Neural cell (in vitro differentiated cells): ENCODE measurements at regions not wholly inside any gene's neighbourhood (a gene's known extent, or its start where the extent isn't known, plus 50 kb on each side); places are given as distances from the start of the nearest gene placed in this dataset.

Experiments
- H2AFZ ChIP-seq: fragments of 200-600, 300-800 bp; sonication (generic), shearing (Covaris generic); 2 replicates; pipeline ENCODE4 v1.6.0; 2014; ENCODE audit warnings: low read depth, mild to moderate bottlenecking, antibody characterized with exemption, low read length, moderate library complexity
- H3F3A ChIP-seq: fragments of 200-600 bp; shearing (Covaris generic); 2 replicates; pipeline ENCODE4 v1.6.1; 2016; ENCODE audit warnings: mild to moderate bottlenecking, moderate library complexity, mixed read lengths, antibody characterized with exemption, low read length; ENCODE audit not compliant: insufficient read depth, poor library complexity, severe bottlenecking
- H3K27ac ChIP-seq: fragments of 200-600, 300-800 bp; sonication (generic), shearing (Covaris generic); 2 replicates; pipeline ENCODE4 v1.5.1; 2014; ENCODE audit warnings: mild to moderate bottlenecking, low read length, moderate library complexity
- H3K27me3 ChIP-seq: fragments of 300-800, 200-600 bp; sonication (generic), shearing (Covaris generic); 2 replicates; pipeline ENCODE4 v1.6.0; 2014; ENCODE audit warnings: mild to moderate bottlenecking, low read depth, low read length, moderate library complexity; ENCODE audit not compliant: insufficient read depth
- H3K36me3 ChIP-seq: fragments of 300-800, 200-600 bp; sonication (generic), shearing (Covaris generic); 2 replicates; pipeline ENCODE4 v1.5.1; 2014; ENCODE audit warnings: mild to moderate bottlenecking, antibody characterized with exemption, low read length, moderate library complexity; ENCODE audit not compliant: insufficient read depth
- H3K4me2 ChIP-seq: fragments of 300-800, 200-600 bp; sonication (generic), shearing (Covaris generic); 2 replicates; pipeline ENCODE4 v1.6.0; 2014; ENCODE audit warnings: mild to moderate bottlenecking, low read length
- H3K4me3 ChIP-seq: fragments of 300-800, 200-600 bp; sonication (generic), shearing (Covaris generic); 2 replicates; pipeline ENCODE4 v1.5.1; 2014; ENCODE audit warnings: mild to moderate bottlenecking, low read length, moderate library complexity
- H3K79me2 ChIP-seq: fragments of 200-600 bp; shearing (Covaris generic); replicated peaks from 2 replicates; pipeline ENCODE4 v1.6.0; 2014; ENCODE audit warnings: mild to moderate bottlenecking, low read length, moderate library complexity; ENCODE audit not compliant: insufficient read depth
- H3K9ac ChIP-seq: fragments of 300-800, 200-600 bp; sonication (generic), shearing (Covaris generic); 2 replicates; pipeline ENCODE4 v1.6.1; 2016; ENCODE audit warnings: mild to moderate bottlenecking, low read length, mixed read lengths
- H3K9me2 ChIP-seq: fragments of 200-600 bp; shearing (Covaris generic); 2 replicates; pipeline ENCODE4 v1.6.1; 2016; ENCODE audit warnings: mild to moderate bottlenecking, low read length, mixed read lengths; ENCODE audit not compliant: insufficient read depth
- H3K9me3 ChIP-seq: fragments of 200-600, 300-800 bp; sonication (generic), shearing (Covaris generic); 2 replicates; pipeline ENCODE4 v1.6.1; 2016; ENCODE audit warnings: mild to moderate bottlenecking, mixed run types, low read length, moderate library complexity, mixed read lengths
- H4K20me1 ChIP-seq: fragments of 200-600 bp; shearing (Covaris generic); 2 replicates; pipeline ENCODE4 v1.6.1; 2016; ENCODE audit warnings: mild to moderate bottlenecking, mixed run types; ENCODE audit not compliant: insufficient read depth
- CTCF ChIP-seq: fragments of 450-650 bp; IDR thresholded peaks from 2 replicates; pipeline ENCODE4 v1.5.1; 2014; ENCODE audit warnings: antibody characterized with exemption, mild to moderate bottlenecking, moderate library complexity; ENCODE audit not compliant: poor library complexity, severe bottlenecking
- EP300 ChIP-seq: fragments of 450-650 bp; conservative IDR thresholded peaks from 2 replicates; pipeline ENCODE4 v1.6.1; 2014; ENCODE audit warnings: antibody characterized with exemption, mild to moderate bottlenecking, moderate library complexity; ENCODE audit not compliant: poor library complexity, severe bottlenecking
- EZH2 ChIP-seq: fragments of 200-600, 300-800 bp; shearing (Covaris generic), sonication (generic); IDR thresholded peaks from 2 replicates; pipeline ENCODE4 v1.6.1; 2014; ENCODE audit warnings: antibody characterized with exemption, low read length, borderline replicate concordance, mild to moderate bottlenecking; ENCODE audit not compliant: insufficient read depth, poor library complexity, severe bottlenecking
- MXI1 ChIP-seq: fragments of 450-650 bp; conservative IDR thresholded peaks from 2 replicates; pipeline ENCODE4 v1.6.1; 2014; ENCODE audit warnings: antibody characterized with exemption, mild to moderate bottlenecking; ENCODE audit not compliant: poor library complexity, severe bottlenecking
- POLR2AphosphoS5 ChIP-seq: IDR thresholded peaks from 2 replicates; pipeline ENCODE4 v1.6.1; 2012
- RAD21 ChIP-seq: fragments of 450-650 bp; conservative IDR thresholded peaks from 2 replicates; pipeline ENCODE4 v1.6.1; 2014; ENCODE audit warnings: antibody characterized with exemption, mild to moderate bottlenecking, moderate library complexity
- REST ChIP-seq: IDR thresholded peaks from 2 replicates; pipeline ENCODE4 v1.6.1; 2012; ENCODE audit warnings: borderline replicate concordance
- SMC3 ChIP-seq: fragments of 450-650 bp; conservative IDR thresholded peaks from 2 replicates; pipeline ENCODE4 v1.6.1; 2014; ENCODE audit warnings: antibody characterized with exemption, mild to moderate bottlenecking, moderate library complexity; ENCODE audit not compliant: poor library complexity
- TAF1 ChIP-seq: IDR thresholded peaks from 2 replicates; pipeline ENCODE4 v1.6.1; 2012; ENCODE audit warnings: low read depth

- Histone ChIP-seq H3F3A (no peaks in the 10 kb centered on the region), H3K4me3 (no peak overlapping the region), H3K9me2 (no peaks in the 10 kb centered on the region), H3K9me3 (no peaks in the 10 kb centered on the region), H3K27ac (no peak overlapping the region), H3K9ac (no peak overlapping the region), H3K79me2 (no peaks in the 10 kb centered on the region), H2AFZ (no peak overlapping the region), H4K20me1 (no peaks in the 10 kb centered on the region), H3K4me2 (no peak overlapping the region), H3K27me3 (no peaks in the 10 kb centered on the region), H3K36me3 (no peaks in the 10 kb centered on the region)
- TF ChIP-seq TAF1 (no peak), POLR2AphosphoS5 (no peak), SMC3 (no peak), EZH2 (no peak), REST (no peak), CTCF (no peak), RAD21 (no peak), EP300 (no peak)
Observed at GRCh38 chr2:129766374-129766993, 213.0 kb upstream of the RAB6C start.

- H3K36me3 ChIP-seq, result no peaks in the 10 kb centered on the region
- H3K27ac ChIP-seq, result no peak overlapping the region
- no peaks in the 10 kb centered on the region for H4K20me1 ChIP-seq
- H3K4me2 ChIP-seq, result no peak overlapping the region
- no peak overlapping the region for H3K4me3 ChIP-seq
- no peak overlapping the region for H3K9ac ChIP-seq
- H3K9me3 ChIP-seq, result no peaks in the 10 kb centered on the region
- no peaks in the 10 kb centered on the region for H3K27me3 ChIP-seq
- H2AFZ ChIP-seq, result no peak overlapping the region
- no peaks in the 10 kb centered on the region for H3K9me2 ChIP-seq
- H3K79me2 ChIP-seq, result no peaks in the 10 kb centered on the region
- TF ChIP-seq MXI1 (no peak), TAF1 (no peak), RAD21 (no peak), EZH2 (no peak), EP300 (no peak), CTCF (no peak), REST (no peak), SMC3 (no peak), POLR2AphosphoS5 (no peak)
- H3F3A ChIP-seq, result no peaks in the 10 kb centered on the region
Observed at GRCh38 chr2:129767346-129768035, 212.0 kb upstream of the RAB6C start.
